ENCODE measurements at regions not wholly inside any gene's neighbourhood (a gene's known extent, or its start where the extent isn't known, plus 50 kb on each side); places are given as distances from the start of the nearest gene placed in this dataset.

DNA sequence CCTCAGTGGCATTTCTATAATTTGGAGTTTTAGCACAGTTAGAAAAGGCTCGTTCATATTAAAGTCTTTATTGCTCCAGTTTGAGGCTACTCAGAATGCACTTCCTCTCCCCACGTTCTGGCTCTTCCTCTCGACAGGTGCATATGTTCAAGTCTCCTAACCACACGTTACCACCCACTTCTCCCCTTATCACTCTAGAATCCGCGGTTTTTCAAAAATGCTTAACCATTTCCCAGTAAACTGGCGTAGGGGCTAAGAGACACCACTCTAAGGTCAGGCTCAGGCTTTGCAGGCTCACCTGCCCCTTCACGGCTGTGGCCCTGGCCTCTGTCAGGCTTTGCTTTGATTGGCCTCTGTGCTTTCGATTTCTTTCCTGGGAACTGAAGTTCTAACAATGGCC is 383.6 kb downstream of the GLRX3 start:
- Mint-ChIP-seq H3K27me3 (no peaks in the 10 kb centered on the region), H3K9me3 (no peaks in the 10 kb centered on the region), H3K4me3 (no peak overlapping the region), H3K27ac (no peak overlapping the region), H3K36me3 (ENCODE audit: low read depth) (no peaks in the 10 kb centered on the region), H3K4me1 (ENCODE audit: low read depth) (no peaks in the 10 kb centered on the region)
- no peak for ATAC-seq
- DNase-seq, result no peak
- intact Hi-C loops (cut with micrococcal nuclease), result no loop called here
- ChIA-PET CTCF (no interaction called here), POLR2A (no interaction called here)
- TF ChIP-seq CTCF (IDR thresholded peaks at IDR 0.05), result no peak

- no peak for DNase-seq
- no peak overlapping the region for H3K4me3 Mint-ChIP-seq
- ATAC-seq, result no peak
- CTCF ChIA-PET, result no interaction called here
- H3K4me1 Mint-ChIP-seq (ENCODE audit: low read depth), result no peaks in the 10 kb centered on the region
- POLR2A ChIA-PET, result interaction anchor here (1.0 kb wide), 1 partner anchor 15 kb away, joined by 3 read pairs; no protein-coding TSS in a partner anchor
- intact Hi-C loops (cut with micrococcal nuclease), result no loop called here
- peaks cover 3% of the 10 kb centered on the region for H3K9me3 Mint-ChIP-seq
- no peak for TF ChIP-seq CTCF (IDR thresholded peaks at IDR 0.05)
- H3K27me3 Mint-ChIP-seq, result peaks cover 4% of the 10 kb centered on the region
- no peak overlapping the region for H3K27ac Mint-ChIP-seq
- no peaks in the 10 kb centered on the region for H3K36me3 Mint-ChIP-seq (ENCODE audit: low read depth)
Measured at GRCh38 chr10:130531312-130531711, 395.1 kb downstream of the GLRX3 start.

GRCh38 chr10:130541090-130541489 is 404.9 kb downstream of the GLRX3 start:
- ChIA-PET CTCF (no interaction called here), POLR2A (no interaction called here)
- H3K27me3 Mint-ChIP-seq, result no peaks in the 10 kb centered on the region
- H3K36me3 Mint-ChIP-seq (ENCODE audit: low read depth), result no peaks in the 10 kb centered on the region
- H3K4me3 Mint-ChIP-seq, result no peak overlapping the region
- no peaks in the 10 kb centered on the region for H3K4me1 Mint-ChIP-seq (ENCODE audit: low read depth)
- H3K27ac Mint-ChIP-seq, result no peak overlapping the region
- TF ChIP-seq CTCF (IDR thresholded peaks at IDR 0.05), result no peak
- no peaks in the 10 kb centered on the region for H3K9me3 Mint-ChIP-seq
- DNase-seq (no peak), ATAC-seq (no peak)
- intact Hi-C loops (cut with micrococcal nuclease), result no loop called here

DNA sequence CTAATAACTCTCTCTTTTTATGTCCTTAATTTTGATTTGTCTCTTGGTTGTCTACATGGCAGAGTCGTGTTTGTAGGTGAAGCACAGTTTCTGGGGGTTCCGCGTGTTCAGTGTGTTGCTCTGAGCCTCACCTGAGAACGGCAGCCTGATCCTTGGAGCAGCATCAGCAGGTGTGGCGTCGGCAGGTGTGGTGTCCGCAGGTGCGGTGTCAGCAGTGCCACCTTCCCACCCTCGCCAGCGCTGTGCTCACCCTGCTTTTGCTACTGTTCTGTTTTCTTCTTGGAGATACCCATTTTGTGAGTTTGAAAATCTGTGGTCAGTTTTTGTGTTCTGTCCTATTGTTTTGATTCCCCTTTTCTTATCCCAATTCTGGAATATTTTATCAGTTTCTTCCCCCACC is 406.6 kb downstream of the GLRX3 start:
- TF ChIP-seq CTCF (IDR thresholded peaks at IDR 0.05), result no peak
- Mint-ChIP-seq H3K9me3 (no peaks in the 10 kb centered on the region), H3K27me3 (no peaks in the 10 kb centered on the region), H3K27ac (no peak overlapping the region), H3K4me3 (no peak overlapping the region), H3K36me3 (ENCODE audit: low read depth) (no peaks in the 10 kb centered on the region), H3K4me1 (ENCODE audit: low read depth) (no peaks in the 10 kb centered on the region)
- CTCF ChIA-PET, result no interaction called here
- no peak for ATAC-seq
- intact Hi-C loops (cut with micrococcal nuclease), result no loop called here
- POLR2A ChIA-PET, result no interaction called here
- no peak for DNase-seq

DNA sequence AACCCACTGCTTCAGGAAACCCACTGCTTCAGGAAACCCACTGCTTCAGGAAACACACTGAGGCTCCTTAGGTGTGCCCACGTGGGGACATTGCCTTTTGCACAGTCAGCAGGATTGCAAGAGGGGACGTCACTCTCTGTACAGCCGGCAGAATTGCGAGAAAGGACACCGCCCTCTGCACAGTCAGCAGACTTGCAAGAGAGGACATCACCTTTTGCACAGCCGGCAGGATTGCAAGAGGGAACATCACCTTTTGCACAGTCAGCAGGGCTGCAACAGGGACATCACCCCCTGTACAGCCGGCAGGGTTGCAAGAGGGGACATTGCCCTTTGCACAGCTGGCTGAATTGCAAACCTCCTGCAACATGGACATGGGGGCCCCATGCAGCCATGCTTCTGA is 407.6 kb downstream of the GLRX3 start:
- CTCF ChIA-PET, result no interaction called here
- intact Hi-C loops (cut with micrococcal nuclease), result no loop called here

More for the DNA sequence above, 407.6 kb downstream of the GLRX3 start:
- Mint-ChIP-seq H3K36me3 (ENCODE audit: low read depth) (no peaks in the 10 kb centered on the region), H3K4me1 (ENCODE audit: low read depth) (no peaks in the 10 kb centered on the region), H3K9me3 (no peaks in the 10 kb centered on the region), H3K27me3 (no peaks in the 10 kb centered on the region), H3K27ac (no peak overlapping the region), H3K4me3 (no peak overlapping the region)
- DNase-seq (no peak), ATAC-seq (no peak)
- POLR2A ChIA-PET, result no interaction called here
- no peak for TF ChIP-seq CTCF (IDR thresholded peaks at IDR 0.05)

All from activated CD8-positive, alpha-beta T cell treated with anti-CD3 and anti-CD28 coated beads for 36 hours (primary cell).